CD4-positive, alpha-beta T cell (primary cell): ENCODE measurements at regions not wholly inside any gene's neighbourhood (a gene's known extent, or its start where the extent isn't known, plus 50 kb on each side); places are given as distances from the start of the nearest gene placed in this dataset.

ENCODE experiments used
- ATAC-seq: fragments of 200-7000 bp; cut with Tn5 transposase; one replicate; pipeline ENCODE4 v1.10.0; 2022; ENCODE audit warnings: mild to moderate bottlenecking; ENCODE audit not compliant: poor library complexity
- CTCF ChIA-PET: fragments of 350-600 bp; sonication (Branson Sonifier 250); formaldehyde crosslinking; loops from one replicate; lab custom pipeline; 2021; ENCODE audit warnings: antibody characterized with exemption, inconsistent platforms; lab: Charles Lee
- POLR2A ChIA-PET: fragments of 350-600 bp; sonication (Branson Sonifier 250); formaldehyde crosslinking; loops from one replicate; lab custom pipeline; 2021; ENCODE audit warnings: antibody characterized with exemption, inconsistent platforms; lab: Charles Lee
- DNase-seq, 14 experiments: peaks; one replicate each; pipeline ENCODE4 v3.0.0-alpha.2; 2013 to 2020; ENCODE audit warnings: mixed read lengths in 2 of 14
- H3K27ac ChIP-seq, 2 donors: one replicate each; pipeline versions ENCODE4 v1.5.1 to v1.7.0; 2013; ENCODE audit warnings: low read length in 2 of 2, low read depth in 1 of 2, mild to moderate bottlenecking in 1 of 2
- H3K27me3 ChIP-seq, 2 experiments: 1 replicate in 1 of 2; 2 replicates in 1 of 2; pipeline versions ENCODE4 v1.6.1 to v1.7.0; 2013; ENCODE audit warnings: low read length in 2 of 2, control low read depth in 1 of 2, mild to moderate bottlenecking in 1 of 2, moderate library complexity in 1 of 2; ENCODE audit not compliant: insufficient read depth in 2 of 2, control insufficient read depth in 1 of 2
- H3K36me3 ChIP-seq: one replicate; pipeline ENCODE4 v1.6.1; 2013; ENCODE audit warnings: low read length, control low read depth; ENCODE audit not compliant: insufficient read depth
- H3K4me1 ChIP-seq: one replicate; pipeline ENCODE4 v1.6.1; 2013; ENCODE audit warnings: low read length, control low read depth; ENCODE audit not compliant: insufficient read depth
- H3K4me3 ChIP-seq: one replicate; pipeline ENCODE4 v1.5.1; 2013; ENCODE audit warnings: mild to moderate bottlenecking, low read length, moderate library complexity
- H3K9me3 ChIP-seq, 2 experiments: 1 replicate in 1 of 2; 2 replicates in 1 of 2; pipeline versions ENCODE4 v1.6.1 to v1.7.0; 2013; ENCODE audit warnings: low read length in 2 of 2, mild to moderate bottlenecking in 2 of 2, control low read depth in 1 of 2, moderate library complexity in 1 of 2; ENCODE audit not compliant: control insufficient read depth in 1 of 2, insufficient read depth in 1 of 2
- H3K27ac Mint-ChIP-seq: one replicate; pipeline ENCODE4 v1.8.0; 2020; ENCODE audit warnings: mixed read lengths
- H3K27me3 Mint-ChIP-seq: one replicate; pipeline ENCODE4 v1.8.0; 2021; ENCODE audit warnings: mixed read lengths
- H3K36me3 Mint-ChIP-seq: one replicate; pipeline ENCODE4 v1.8.0; 2021; ENCODE audit warnings: low read depth, mixed read lengths
- H3K4me1 Mint-ChIP-seq: one replicate; pipeline ENCODE4 v1.8.0; 2021; ENCODE audit warnings: low read depth, mixed read lengths
- H3K4me3 Mint-ChIP-seq: one replicate; pipeline ENCODE4 v1.8.0; 2020; ENCODE audit warnings: mild to moderate bottlenecking, mixed read lengths
- H3K9me3 Mint-ChIP-seq: one replicate; pipeline ENCODE4 v1.8.0; 2020; ENCODE audit warnings: mixed read lengths
- intact Hi-C, 2 experiments: fragments of 100-400 bp; cut with DNase I in 1 of 2; cut with micrococcal nuclease in 1 of 2; formaldehyde crosslinking; loops; one replicate each; pipeline versions ENCODE4 v1.15.1 to v1.9.0; 2023 to 2025; cut with DNase I, micrococcal nuclease
- TF ChIP-seq, protein P1 (sequence below): fragments of 200-600 bp; IDR thresholded peaks from one replicate; pipeline ENCODE4 v1.8.0; 2022; ENCODE audit warnings: antibody characterized with exemption, mild to moderate bottlenecking

DNA sequence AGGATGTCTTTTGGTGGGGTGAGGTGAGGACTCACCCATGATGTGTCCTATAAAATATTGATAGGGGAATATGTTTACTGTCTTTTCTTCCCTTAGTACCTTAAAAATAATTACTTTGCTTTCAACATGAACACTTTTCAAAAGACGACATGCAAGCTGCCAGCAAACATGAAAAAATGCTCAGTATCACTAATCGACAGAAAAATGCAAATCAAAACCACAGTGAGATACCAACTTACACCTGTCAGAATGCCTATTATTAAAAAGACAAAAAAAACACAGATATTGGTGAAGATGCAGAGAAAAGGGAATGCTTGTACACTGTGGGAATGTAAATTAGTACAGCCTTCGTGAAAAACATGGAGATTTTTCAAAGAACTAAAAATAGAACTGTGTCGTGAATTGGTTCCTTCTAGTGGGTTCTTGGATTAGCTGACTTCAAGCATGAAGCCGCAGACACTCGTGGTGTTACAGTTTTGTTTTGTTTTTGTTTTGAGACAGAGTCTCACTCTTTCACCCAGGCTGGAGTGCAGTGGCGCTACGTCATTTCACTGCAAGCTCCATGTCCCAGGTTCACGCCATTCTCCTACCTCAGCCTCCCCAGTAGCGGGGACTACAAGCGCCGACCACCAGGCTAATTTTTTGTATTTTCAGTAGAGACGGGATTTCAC lies 160.9 kb downstream of the FGF9 start:
- DNase-seq (no peak), ATAC-seq (no peak)
- Histone ChIP-seq H3K4me1 (no peaks in the 10 kb centered on the region), H3K9me3 (no peaks in the 10 kb centered on the region), H3K27ac (no peak overlapping the region), H3K4me3 (no peak overlapping the region), H3K27me3 (peaks cover 0 to 3% of the 10 kb centered on the region in 2 experiments), H3K36me3 (no peaks in the 10 kb centered on the region)
- Mint-ChIP-seq H3K36me3 (no peaks in the 10 kb centered on the region), H3K9me3 (no peaks in the 10 kb centered on the region), H3K27me3 (peaks cover 10% of the 10 kb centered on the region), H3K27ac (no peak overlapping the region), H3K4me3 (no peak overlapping the region), H3K4me1 (no peaks in the 10 kb centered on the region)
- ChIA-PET CTCF (no interaction called here), POLR2A (no interaction called here)
- TF ChIP-seq, protein P1, sequence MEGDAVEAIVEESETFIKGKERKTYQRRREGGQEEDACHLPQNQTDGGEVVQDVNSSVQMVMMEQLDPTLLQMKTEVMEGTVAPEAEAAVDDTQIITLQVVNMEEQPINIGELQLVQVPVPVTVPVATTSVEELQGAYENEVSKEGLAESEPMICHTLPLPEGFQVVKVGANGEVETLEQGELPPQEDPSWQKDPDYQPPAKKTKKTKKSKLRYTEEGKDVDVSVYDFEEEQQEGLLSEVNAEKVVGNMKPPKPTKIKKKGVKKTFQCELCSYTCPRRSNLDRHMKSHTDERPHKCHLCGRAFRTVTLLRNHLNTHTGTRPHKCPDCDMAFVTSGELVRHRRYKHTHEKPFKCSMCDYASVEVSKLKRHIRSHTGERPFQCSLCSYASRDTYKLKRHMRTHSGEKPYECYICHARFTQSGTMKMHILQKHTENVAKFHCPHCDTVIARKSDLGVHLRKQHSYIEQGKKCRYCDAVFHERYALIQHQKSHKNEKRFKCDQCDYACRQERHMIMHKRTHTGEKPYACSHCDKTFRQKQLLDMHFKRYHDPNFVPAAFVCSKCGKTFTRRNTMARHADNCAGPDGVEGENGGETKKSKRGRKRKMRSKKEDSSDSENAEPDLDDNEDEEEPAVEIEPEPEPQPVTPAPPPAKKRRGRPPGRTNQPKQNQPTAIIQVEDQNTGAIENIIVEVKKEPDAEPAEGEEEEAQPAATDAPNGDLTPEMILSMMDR: no peak
- intact Hi-C loops: no loop called here

DNA sequence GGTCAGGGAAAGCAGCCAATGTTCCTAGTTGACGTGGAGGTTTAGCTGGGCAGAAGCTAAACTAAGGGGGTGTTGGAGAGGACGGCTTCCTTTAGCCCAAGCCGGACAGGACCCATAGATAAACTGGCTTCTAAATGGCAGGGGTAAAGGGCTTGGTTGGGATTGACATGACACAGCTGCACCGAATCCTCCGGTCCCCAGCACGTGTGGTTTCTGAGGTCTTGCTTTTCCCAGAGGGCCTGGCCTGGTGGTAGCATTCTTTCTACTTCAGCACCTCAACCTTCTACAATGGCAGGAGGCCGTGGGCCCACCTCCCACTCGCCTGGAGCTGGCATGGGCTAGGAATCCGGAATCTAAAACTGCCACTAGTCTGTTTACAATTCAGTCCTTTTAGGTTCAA lies 163.0 kb downstream of the FGF9 start:
- no peaks in the 10 kb centered on the region for H3K4me1 Mint-ChIP-seq
- Histone ChIP-seq H3K36me3 (no peaks in the 10 kb centered on the region), H3K9me3 (no peaks in the 10 kb centered on the region), H3K4me1 (no peaks in the 10 kb centered on the region), H3K4me3 (no peak overlapping the region), H3K27me3 (no peaks in the 10 kb centered on the region), H3K27ac (no peak overlapping the region)
- ChIA-PET CTCF (no interaction called here), POLR2A (no interaction called here)
- TF ChIP-seq, protein P1: no peak
- no peaks in the 10 kb centered on the region for H3K36me3 Mint-ChIP-seq
- H3K27me3 Mint-ChIP-seq: peaks cover 10% of the 10 kb centered on the region
- H3K9me3 Mint-ChIP-seq: no peaks in the 10 kb centered on the region
- no peak overlapping the region for H3K4me3 Mint-ChIP-seq
- intact Hi-C loops: no loop called here
- no peak overlapping the region for H3K27ac Mint-ChIP-seq
- DNase-seq (no peak), ATAC-seq (no peak)

DNA sequence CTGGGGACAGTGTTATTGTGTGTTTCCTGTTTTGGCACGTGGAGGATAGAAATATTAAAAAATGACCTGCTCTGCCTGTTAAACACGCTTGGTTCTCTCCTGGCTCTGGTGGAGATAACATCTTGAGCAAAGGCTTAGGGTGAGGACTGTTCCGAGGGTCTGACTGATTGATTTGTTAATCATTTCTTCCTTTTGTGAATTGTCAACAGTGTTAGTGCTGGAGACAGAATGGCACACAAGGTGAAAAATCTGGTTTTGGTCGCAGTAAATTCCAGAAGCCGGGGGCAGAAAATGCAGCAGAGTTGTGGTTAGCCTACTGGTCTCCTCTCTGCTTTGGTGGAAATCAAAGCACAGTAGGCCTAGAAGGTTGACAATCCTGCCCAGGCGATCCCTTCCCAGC lies 163.6 kb downstream of the FGF9 start:
- no peaks in the 10 kb centered on the region for H3K9me3 Mint-ChIP-seq
- Histone ChIP-seq H3K27ac (no peak overlapping the region), H3K27me3 (no peaks in the 10 kb centered on the region), H3K36me3 (no peaks in the 10 kb centered on the region), H3K9me3 (no peaks in the 10 kb centered on the region), H3K4me3 (no peak overlapping the region), H3K4me1 (no peaks in the 10 kb centered on the region)
- H3K36me3 Mint-ChIP-seq: no peaks in the 10 kb centered on the region
- TF ChIP-seq, protein P1: no peak
- ChIA-PET POLR2A (no interaction called here), CTCF (no interaction called here)
- intact Hi-C loops: no loop called here
- ATAC-seq (no peak), DNase-seq (no peak)
- H3K4me3 Mint-ChIP-seq: no peak overlapping the region
- no peaks in the 10 kb centered on the region for H3K4me1 Mint-ChIP-seq
- H3K27ac Mint-ChIP-seq: no peak overlapping the region
- peaks cover 9% of the 10 kb centered on the region for H3K27me3 Mint-ChIP-seq
